Brain microvascular endothelial cell (primary cell): ENCODE measurements at regions not wholly inside any gene's neighbourhood (a gene's known extent, or its start where the extent isn't known, plus 50 kb on each side); places are given as distances from the start of the nearest gene placed in this dataset.

ENCODE experiments used
- DNase-seq: peaks from one replicate; pipeline ENCODE4 v3.0.0-alpha.2; 2020
- H3K27ac ChIP-seq: fragments of 250-450 bp; sonication (Bioruptor Pico); 2 replicates; pipeline ENCODE4 v1.5.1; 2020; ENCODE audit warnings: mild to moderate bottlenecking, moderate library complexity
- H3K27me3 ChIP-seq: fragments of 250-450 bp; sonication (Bioruptor Pico); replicated peaks from 2 replicates; pipeline ENCODE4 v1.5.1; 2020; ENCODE audit warnings: mild to moderate bottlenecking
- H3K36me3 ChIP-seq: fragments of 250-450 bp; sonication (Bioruptor Pico); replicated peaks from 2 replicates; pipeline ENCODE4 v1.5.1; 2020; ENCODE audit warnings: mild to moderate bottlenecking
- H3K4me3 ChIP-seq: 2 replicates; pipeline ENCODE4 v1.5.1; 2011; ENCODE audit warnings: low read depth, mild to moderate bottlenecking, control low read depth, low read length, moderate library complexity
- in situ Hi-C: cut with HindIII; loops from 2 replicates; pipeline ENCODE4 v1.10.0; 2017; ENCODE audit warnings: low sequenced_read_pairs, low pct_ligation_motif_present
- TF ChIP-seq, protein P1 (sequence below): IDR thresholded peaks from 2 replicates; pipeline ENCODE4 v1.5.1; 2011; ENCODE audit warnings: low read depth, mild to moderate bottlenecking, moderate library complexity, low read length, control low read depth, inconsistent platforms; ENCODE audit errors: missing control alignments

DNA sequence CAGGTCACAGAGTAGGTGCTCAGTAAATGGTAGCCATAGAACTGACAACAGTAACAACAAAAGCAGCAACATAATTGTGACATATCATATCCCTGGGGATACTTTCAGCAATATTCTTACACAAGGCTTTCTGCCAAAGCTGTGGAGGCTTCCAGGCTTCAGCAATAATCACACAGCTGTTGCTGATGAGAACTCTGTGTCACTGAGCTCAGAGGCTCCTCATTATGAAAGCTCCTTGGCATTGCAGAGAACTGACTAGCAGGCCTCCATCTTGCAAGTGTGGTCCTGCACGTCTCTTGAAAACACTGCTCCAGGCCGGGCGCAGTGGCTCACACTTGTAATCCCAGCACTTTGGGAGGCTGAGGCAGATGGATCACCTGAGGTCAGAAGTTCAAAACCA is 97.3 kb upstream of the BTG1 start:
- Histone ChIP-seq H3K27me3 (no peaks in the 10 kb centered on the region), H3K4me3 (no peak overlapping the region), H3K27ac (no peak overlapping the region), H3K36me3 (no peaks in the 10 kb centered on the region)
- no peak for DNase-seq
- TF ChIP-seq, protein P1, sequence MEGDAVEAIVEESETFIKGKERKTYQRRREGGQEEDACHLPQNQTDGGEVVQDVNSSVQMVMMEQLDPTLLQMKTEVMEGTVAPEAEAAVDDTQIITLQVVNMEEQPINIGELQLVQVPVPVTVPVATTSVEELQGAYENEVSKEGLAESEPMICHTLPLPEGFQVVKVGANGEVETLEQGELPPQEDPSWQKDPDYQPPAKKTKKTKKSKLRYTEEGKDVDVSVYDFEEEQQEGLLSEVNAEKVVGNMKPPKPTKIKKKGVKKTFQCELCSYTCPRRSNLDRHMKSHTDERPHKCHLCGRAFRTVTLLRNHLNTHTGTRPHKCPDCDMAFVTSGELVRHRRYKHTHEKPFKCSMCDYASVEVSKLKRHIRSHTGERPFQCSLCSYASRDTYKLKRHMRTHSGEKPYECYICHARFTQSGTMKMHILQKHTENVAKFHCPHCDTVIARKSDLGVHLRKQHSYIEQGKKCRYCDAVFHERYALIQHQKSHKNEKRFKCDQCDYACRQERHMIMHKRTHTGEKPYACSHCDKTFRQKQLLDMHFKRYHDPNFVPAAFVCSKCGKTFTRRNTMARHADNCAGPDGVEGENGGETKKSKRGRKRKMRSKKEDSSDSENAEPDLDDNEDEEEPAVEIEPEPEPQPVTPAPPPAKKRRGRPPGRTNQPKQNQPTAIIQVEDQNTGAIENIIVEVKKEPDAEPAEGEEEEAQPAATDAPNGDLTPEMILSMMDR = no peak
- in situ Hi-C loops = no loop called here

DNA sequence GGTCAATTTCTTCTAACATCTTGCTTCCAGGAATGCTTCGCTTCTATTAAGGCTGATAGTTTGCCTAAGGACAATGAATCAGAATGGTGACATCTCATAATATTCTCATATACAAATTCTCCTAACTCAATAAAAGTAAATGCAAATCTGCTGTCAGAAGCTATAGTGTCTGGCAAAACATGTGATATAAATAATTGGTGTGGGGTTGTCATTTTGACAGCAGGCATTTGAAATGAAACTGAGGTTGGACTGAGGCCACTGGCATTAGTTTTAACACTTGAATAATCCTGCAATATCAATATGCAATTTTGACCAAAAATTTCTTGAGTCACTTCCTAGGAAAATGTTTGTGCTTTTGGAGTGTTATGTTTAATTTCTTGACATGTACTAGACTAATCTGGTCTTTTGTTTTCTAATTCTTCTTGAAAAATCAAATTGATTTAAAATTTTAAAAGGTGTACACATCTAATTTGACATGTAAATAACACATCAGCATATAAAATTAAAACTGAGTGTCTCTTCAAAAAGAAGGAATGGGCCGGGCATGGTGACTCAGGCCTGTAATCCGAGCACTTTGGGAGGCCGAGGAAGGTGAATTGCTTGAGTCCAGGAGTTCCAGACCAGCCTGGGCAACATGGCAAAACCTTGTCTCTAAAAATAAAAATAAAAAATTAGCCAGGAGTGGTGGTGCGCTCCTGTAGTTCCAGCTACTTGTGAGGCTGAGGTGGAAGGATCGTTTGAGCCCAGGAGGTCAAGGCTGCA is 92.3 kb upstream of the BTG1 start:
- no peaks in the 10 kb centered on the region for H3K36me3 ChIP-seq
- in situ Hi-C loops = no loop called here
- H3K4me3 ChIP-seq = no peak overlapping the region
- no peaks in the 10 kb centered on the region for H3K27me3 ChIP-seq
- H3K27ac ChIP-seq = no peak overlapping the region
- TF ChIP-seq, protein P1 = no peak
- DNase-seq = no peak

DNA sequence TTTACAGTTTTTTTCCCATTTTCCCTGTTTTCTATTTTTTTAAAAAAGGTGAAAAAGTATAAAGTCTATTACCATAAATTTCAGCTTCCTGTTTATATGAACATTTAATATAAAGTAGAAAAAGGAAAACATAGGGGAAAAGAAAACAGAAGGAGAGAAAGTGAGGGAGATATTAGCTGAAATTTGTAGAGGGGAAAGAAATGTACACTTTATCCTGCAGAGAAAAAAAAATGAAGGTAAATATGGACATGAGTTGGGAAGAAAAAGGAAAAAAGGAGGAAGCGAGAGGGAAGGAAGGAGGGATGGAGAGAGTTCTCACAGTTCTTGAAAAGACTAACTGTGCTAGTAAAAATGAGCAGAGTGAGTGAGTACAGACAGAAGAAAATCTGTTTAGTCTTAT is 91.6 kb upstream of the BTG1 start:
- no peak overlapping the region for H3K4me3 ChIP-seq
- H3K36me3 ChIP-seq = no peaks in the 10 kb centered on the region
- H3K27me3 ChIP-seq = no peaks in the 10 kb centered on the region
- in situ Hi-C loops = no loop called here
- H3K27ac ChIP-seq = no peak overlapping the region
- no peak for DNase-seq
- TF ChIP-seq, protein P1 = no peak

DNA sequence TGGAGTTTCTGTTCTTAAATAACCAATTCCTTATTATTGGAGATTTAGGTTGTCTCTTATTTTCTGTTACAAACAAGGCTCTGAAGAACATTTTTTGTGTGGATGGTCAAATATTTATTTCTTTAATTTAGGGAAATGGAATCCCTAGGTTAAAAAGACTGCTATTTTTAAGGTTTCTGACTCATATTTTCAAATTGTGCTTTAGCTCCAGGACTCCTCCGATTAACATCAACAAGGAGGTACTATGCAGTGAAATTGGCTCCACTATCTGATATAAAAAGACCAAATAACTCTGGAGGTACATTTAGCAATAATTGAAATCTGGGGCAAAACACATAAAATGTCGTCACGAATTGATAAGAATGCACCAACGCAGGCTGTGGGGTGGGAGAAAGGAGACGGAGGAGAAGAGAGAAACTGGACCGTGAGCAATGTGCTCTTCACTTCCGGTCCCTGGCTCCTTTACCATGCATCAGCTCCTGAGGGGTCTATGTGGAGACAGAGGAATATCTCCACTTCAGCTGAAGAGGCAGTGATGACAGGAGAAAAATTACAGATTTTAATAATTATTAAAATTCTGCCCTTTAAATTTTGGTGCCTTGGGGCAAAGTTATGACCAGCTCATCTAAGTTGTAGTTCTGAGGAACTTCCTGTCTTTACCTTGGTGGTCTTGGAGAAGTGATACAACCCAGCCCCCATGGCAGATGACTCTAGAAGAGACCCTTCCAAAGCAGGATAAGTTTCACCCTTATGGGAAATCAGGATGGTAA is 90.2 kb upstream of the BTG1 start:
- no peak overlapping the region for H3K27ac ChIP-seq
- no peak overlapping the region for H3K4me3 ChIP-seq
- no peak for DNase-seq
- H3K27me3 ChIP-seq = no peaks in the 10 kb centered on the region
- H3K36me3 ChIP-seq = no peaks in the 10 kb centered on the region
- TF ChIP-seq, protein P1 = no peak
- in situ Hi-C loops = no loop called here

DNA sequence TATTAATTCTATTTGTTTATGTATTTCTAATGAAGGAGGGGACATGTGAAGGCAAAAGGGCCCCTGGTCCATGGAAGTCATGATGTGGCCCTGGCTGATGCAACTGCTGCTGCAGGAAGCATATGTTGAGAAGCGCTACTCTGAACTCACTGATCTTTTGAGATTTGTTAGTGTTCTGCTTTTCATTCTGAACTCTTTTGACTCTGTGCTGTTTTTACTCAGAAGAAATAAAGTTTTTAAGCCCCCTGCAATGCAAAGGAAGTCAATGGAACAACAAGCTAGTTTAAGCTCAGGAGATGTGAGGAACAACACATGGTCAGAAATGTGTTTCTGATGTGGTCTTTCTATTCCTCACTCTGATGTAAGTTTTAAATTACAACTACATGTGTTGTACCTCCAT is 88.9 kb upstream of the BTG1 start:
- in situ Hi-C loops = no loop called here
- no peak for DNase-seq
- TF ChIP-seq, protein P1 = no peak
- Histone ChIP-seq H3K27me3 (no peaks in the 10 kb centered on the region), H3K36me3 (no peaks in the 10 kb centered on the region), H3K4me3 (no peak overlapping the region), H3K27ac (no peak overlapping the region)
